PFSK-1 (cell line): ENCODE measurements at regions not wholly inside any gene's neighbourhood (a gene's known extent, or its start where the extent isn't known, plus 50 kb on each side); places are given as distances from the start of the nearest gene placed in this dataset.

Experiments
- FOXP2 ChIP-seq: optimal IDR thresholded peaks from 2 replicates; pipeline ENCODE3; 2011; ENCODE audit warnings: borderline replicate concordance, control low read depth, inconsistent platforms; ENCODE audit not compliant: insufficient read depth; ENCODE audit errors: extremely low read length, extremely low read depth
- POLR2AphosphoS5 ChIP-seq: IDR thresholded peaks from 2 replicates; pipeline ENCODE4 v1.6.1; 2012; ENCODE audit warnings: low read depth, mild to moderate bottlenecking, control low read depth, low read length, moderate library complexity
- SIN3A ChIP-seq: IDR thresholded peaks from 2 replicates; pipeline ENCODE4 v1.6.1; 2012; ENCODE audit warnings: mild to moderate bottlenecking, low read length, moderate library complexity, borderline replicate concordance; ENCODE audit not compliant: insufficient read depth
- TAF1 ChIP-seq: IDR thresholded peaks from 2 replicates; pipeline ENCODE4 v1.6.1; 2012; ENCODE audit warnings: low read length, control low read depth, borderline replicate concordance; ENCODE audit not compliant: insufficient read depth
- TF ChIP-seq, protein P1 (sequence below), 2 experiments: IDR thresholded peaks; 2 replicates each; pipeline versions ENCODE4 v1.6.1 to v1.8.0; 2011 to 2012; ENCODE audit warnings: low read depth in 2 of 2, low read length in 2 of 2, control low read depth in 1 of 2, inconsistent platforms in 1 of 2, mild to moderate bottlenecking in 1 of 2, moderate library complexity in 1 of 2; ENCODE audit not compliant: insufficient read depth in 1 of 2

DNA sequence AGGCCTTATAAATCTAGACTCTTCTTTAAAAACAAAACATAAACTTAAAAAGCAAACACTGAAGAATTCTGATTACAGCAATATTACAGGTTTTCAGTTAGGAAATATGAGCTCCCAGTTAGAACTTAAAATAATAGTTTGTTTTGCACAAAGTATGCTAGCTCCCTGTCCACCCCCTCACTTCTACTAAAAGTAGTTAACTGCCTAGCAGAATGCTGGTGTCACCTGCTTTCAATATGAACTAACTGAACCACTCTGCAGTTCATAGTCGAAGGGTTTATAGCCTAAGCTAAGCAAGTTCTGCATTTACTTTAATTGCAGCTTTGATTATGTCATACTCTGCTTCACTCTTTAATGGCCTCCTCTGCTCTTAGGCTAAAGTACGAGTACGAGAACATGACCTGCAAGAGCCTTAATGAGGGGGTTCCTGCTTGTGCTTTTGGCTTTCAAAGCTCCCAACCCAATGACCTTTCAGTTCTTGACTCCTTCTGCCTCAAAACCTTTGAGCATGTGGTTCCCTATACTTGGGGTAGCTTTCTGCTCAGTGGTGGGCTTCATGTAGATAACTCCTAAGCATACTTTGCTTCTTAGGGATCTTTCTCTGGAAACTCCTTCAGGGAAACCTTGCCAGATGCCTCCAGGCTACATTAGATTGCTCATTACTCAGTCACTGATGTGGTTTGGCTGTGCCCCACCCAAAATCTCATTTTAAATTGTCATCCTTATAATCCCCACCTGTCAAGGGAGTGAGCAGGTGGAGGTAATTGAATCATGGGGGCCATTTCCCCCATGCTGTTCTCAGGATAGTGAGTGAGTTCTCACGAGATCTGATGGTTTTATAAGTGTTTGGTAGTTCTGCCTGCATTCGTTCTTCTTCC is 278.9 kb upstream of the ARGLU1 start:
- TF ChIP-seq, protein P1, sequence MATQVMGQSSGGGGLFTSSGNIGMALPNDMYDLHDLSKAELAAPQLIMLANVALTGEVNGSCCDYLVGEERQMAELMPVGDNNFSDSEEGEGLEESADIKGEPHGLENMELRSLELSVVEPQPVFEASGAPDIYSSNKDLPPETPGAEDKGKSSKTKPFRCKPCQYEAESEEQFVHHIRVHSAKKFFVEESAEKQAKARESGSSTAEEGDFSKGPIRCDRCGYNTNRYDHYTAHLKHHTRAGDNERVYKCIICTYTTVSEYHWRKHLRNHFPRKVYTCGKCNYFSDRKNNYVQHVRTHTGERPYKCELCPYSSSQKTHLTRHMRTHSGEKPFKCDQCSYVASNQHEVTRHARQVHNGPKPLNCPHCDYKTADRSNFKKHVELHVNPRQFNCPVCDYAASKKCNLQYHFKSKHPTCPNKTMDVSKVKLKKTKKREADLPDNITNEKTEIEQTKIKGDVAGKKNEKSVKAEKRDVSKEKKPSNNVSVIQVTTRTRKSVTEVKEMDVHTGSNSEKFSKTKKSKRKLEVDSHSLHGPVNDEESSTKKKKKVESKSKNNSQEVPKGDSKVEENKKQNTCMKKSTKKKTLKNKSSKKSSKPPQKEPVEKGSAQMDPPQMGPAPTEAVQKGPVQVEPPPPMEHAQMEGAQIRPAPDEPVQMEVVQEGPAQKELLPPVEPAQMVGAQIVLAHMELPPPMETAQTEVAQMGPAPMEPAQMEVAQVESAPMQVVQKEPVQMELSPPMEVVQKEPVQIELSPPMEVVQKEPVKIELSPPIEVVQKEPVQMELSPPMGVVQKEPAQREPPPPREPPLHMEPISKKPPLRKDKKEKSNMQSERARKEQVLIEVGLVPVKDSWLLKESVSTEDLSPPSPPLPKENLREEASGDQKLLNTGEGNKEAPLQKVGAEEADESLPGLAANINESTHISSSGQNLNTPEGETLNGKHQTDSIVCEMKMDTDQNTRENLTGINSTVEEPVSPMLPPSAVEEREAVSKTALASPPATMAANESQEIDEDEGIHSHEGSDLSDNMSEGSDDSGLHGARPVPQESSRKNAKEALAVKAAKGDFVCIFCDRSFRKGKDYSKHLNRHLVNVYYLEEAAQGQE (IDR thresholded peaks at IDR 0.05; ENCODE audit: insufficient read depth in 1 of 2, low read depth in 2 of 2, low read length in 2 of 2), result no peak
- TF ChIP-seq TAF1, result no peak
- no peak for TF ChIP-seq POLR2AphosphoS5
- TF ChIP-seq SIN3A, result no peak
- no peak for TF ChIP-seq FOXP2
